HS-27A (cell line): ENCODE measurements at regions not wholly inside any gene's neighbourhood (a gene's known extent, or its start where the extent isn't known, plus 50 kb on each side); places are given as distances from the start of the nearest gene placed in this dataset.
A peak's percentile ranks its signal among the peaks of the same experiment; 100 is the strongest.

Experiments used
- DNase-seq: peaks from one replicate; pipeline ENCODE4 v3.0.0-alpha.2; 2012; ENCODE audit warnings: low read depth, missing footprints

- no peak for DNase-seq
Measured at GRCh38 chr18:67742525-67742924, 226.0 kb upstream of the DSEL start.

- DNase-seq: no peak
Measured at GRCh38 chr18:67735506-67735905, 219.0 kb upstream of the DSEL start.

GRCh38 chr18:67733088-67733487, 216.6 kb upstream of the DSEL start:
- no peak for DNase-seq

- DNase-seq: no peak
Measured at GRCh38 chr18:67731851-67732250, 215.3 kb upstream of the DSEL start.

- peak; percentile 33 for DNase-seq
Measured at GRCh38 chr18:67730886-67731285, 214.4 kb upstream of the DSEL start.

GRCh38 chr18:67728364-67728763, 211.8 kb upstream of the DSEL start:
- no peak for DNase-seq

- DNase-seq: no peak
Measured at GRCh38 chr18:67726882-67727281, 210.4 kb upstream of the DSEL start.

GRCh38 chr18:67717800-67718199, 201.3 kb upstream of the DSEL start:
- no peak for DNase-seq

GRCh38 chr18:67715567-67715966, 199.0 kb upstream of the DSEL start:
- no peak for DNase-seq

GRCh38 chr18:67710639-67711038, 194.1 kb upstream of the DSEL start:
- no peak for DNase-seq

- DNase-seq: peak; percentile 4
Measured at GRCh38 chr18:67705748-67706147, 189.2 kb upstream of the DSEL start.

GRCh38 chr18:67695684-67696083, 179.2 kb upstream of the DSEL start:
- DNase-seq: no peak

- no peak for DNase-seq
Measured at GRCh38 chr18:67694787-67695186, 178.3 kb upstream of the DSEL start.

- DNase-seq: no peak
Measured at GRCh38 chr18:67692811-67693210, 176.3 kb upstream of the DSEL start.

- DNase-seq: no peak
Measured at GRCh38 chr18:67682516-67682915, 166.0 kb upstream of the DSEL start.

- no peak for DNase-seq
Measured at GRCh38 chr18:67677489-67677888, 161.0 kb upstream of the DSEL start.

GRCh38 chr18:67672716-67673115, 156.2 kb upstream of the DSEL start:
- no peak for DNase-seq

GRCh38 chr18:67672155-67672554, 155.6 kb upstream of the DSEL start:
- no peak for DNase-seq

- DNase-seq: peak; percentile 38
Measured at GRCh38 chr18:67670024-67670543, 153.6 kb upstream of the DSEL start.

GRCh38 chr18:67665266-67665665, 148.7 kb upstream of the DSEL start:
- DNase-seq: peak; percentile 36

GRCh38 chr18:67662996-67663395, 146.5 kb upstream of the DSEL start:
- no peak for DNase-seq

GRCh38 chr18:67661555-67661954, 145.0 kb upstream of the DSEL start:
- DNase-seq: no peak

GRCh38 chr18:67654101-67654500, 137.6 kb upstream of the DSEL start:
- no peak for DNase-seq

- DNase-seq: no peak
Measured at GRCh38 chr18:67652288-67652687, 135.8 kb upstream of the DSEL start.

GRCh38 chr18:67651438-67651837, 134.9 kb upstream of the DSEL start:
- DNase-seq: no peak
